Right lobe of liver (tissue), 6 donors: ENCODE measurements at regions not wholly inside any gene's neighbourhood (a gene's known extent, or its start where the extent isn't known, plus 50 kb on each side); places are given as distances from the start of the nearest gene placed in this dataset.

Experiments used
- ATAC-seq, 4 donors: fragments of 200-7000 bp; cut with Tn5 transposase; one replicate each; pipeline ENCODE4 v1.9.1; 2020; ENCODE audit warnings: mild to moderate bottlenecking in 4 of 4, moderate library complexity in 4 of 4
- DNase-seq, 3 donors: peaks; one replicate each; pipeline ENCODE4 v3.0.0-alpha.2; 2020
- H3K27ac ChIP-seq, 3 donors: fragments of 200-600 bp; one replicate each; pipeline ENCODE4 v1.8.0; 2022
- H3K27me3 ChIP-seq, 2 donors: fragments of 200-600 bp; one replicate each; pipeline ENCODE4 v1.8.0; 2022
- H3K36me3 ChIP-seq, 4 donors: fragments of 200-600 bp; sonication (generic) in 1 of 4; one replicate each; pipeline versions ENCODE4 v1.5.1 to v1.8.0; 2017 to 2022; ENCODE audit warnings: control low read depth in 1 of 4
- H3K4me1 ChIP-seq, 4 donors: fragments of 200-600 bp; sonication (generic) in 1 of 4; one replicate each; pipeline versions ENCODE4 v1.5.1 to v1.8.0; 2017 to 2022; ENCODE audit warnings: control low read depth in 1 of 4
- H3K4me3 ChIP-seq, 3 donors: fragments of 200-600 bp; one replicate each; pipeline ENCODE4 v1.8.0; 2022
- H3K9me3 ChIP-seq, 4 donors: fragments of 200-600 bp; sonication (generic) in 1 of 4; one replicate each; pipeline versions ENCODE4 v1.5.1 to v1.8.0; 2017 to 2022; ENCODE audit warnings: control low read depth in 1 of 4
- POLR2A ChIP-seq: fragments of 450-650 bp; IDR thresholded peaks from one replicate; pipeline ENCODE4 v1.6.1; 2017; ENCODE audit warnings: antibody characterized with exemption, mild to moderate bottlenecking
- WGBS: methylation state at CpG from one replicate; pipeline ENCODE4 v1.1.6; 2018; ENCODE audit warnings: low coverage, low lambda C conversion rate; ENCODE audit not compliant: insufficient coverage; ENCODE audit errors: missing lambda C conversion rate; 5-methylcytosine and 5-hydroxymethylcytosine counted together
- intact Hi-C, 2 donors: fragments of 100-400 bp; cut with DNase I; formaldehyde crosslinking; loops; one replicate each; pipeline versions ENCODE4 v1.11.2 to v1.14.1; 2022
- TF ChIP-seq, protein P1 (sequence below), 4 donors: fragments of 200-600 bp in 3 of 4; fragments of 450-650 bp in 1 of 4; IDR thresholded peaks; one replicate each; pipeline versions ENCODE4 v1.5.1 to v1.8.0; 2016 to 2022; ENCODE audit warnings: antibody characterized with exemption in 4 of 4, mild to moderate bottlenecking in 2 of 4
- donor health status: DM: no; HTN: yes; CAD: no.
- donor health status: DM: no; HTN: no; CAD: no.
- donor health status: DM: no; HTN: no; CAD: no.
- donor health status: DM: no; HTN: yes; CAD: no.
- donor health status: DM: no; HTN: yes; CAD: no.

DNA sequence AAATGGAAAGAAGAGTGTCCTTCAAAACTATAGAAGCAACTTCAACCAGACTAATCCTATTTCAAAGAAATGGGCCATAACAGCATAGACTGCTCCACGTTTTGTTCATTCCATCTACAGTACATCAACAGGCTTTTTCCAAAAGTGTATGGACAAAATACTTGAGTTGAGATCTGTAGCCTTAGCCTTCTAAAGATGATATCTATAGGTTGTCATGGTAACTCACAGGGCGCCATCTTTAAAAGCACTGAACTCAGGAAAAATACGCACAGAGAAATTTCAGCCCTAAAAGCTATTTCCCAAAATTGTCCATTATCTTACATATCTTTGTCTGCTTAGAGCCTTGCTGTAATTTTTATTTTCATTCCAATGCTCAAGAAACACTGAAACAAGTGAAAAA is 439.4 kb upstream of the NBEA start:
- DNase-seq = no peak
- ATAC-seq = no peak
- 54% methylated on average over 3 of the region's 3 CpGs for WGBS
- H3K27me3 ChIP-seq = no peaks in the 10 kb centered on the region
- H3K27ac ChIP-seq = no peak overlapping the region
- intact Hi-C loops = no loop called here
- TF ChIP-seq, protein P1, sequence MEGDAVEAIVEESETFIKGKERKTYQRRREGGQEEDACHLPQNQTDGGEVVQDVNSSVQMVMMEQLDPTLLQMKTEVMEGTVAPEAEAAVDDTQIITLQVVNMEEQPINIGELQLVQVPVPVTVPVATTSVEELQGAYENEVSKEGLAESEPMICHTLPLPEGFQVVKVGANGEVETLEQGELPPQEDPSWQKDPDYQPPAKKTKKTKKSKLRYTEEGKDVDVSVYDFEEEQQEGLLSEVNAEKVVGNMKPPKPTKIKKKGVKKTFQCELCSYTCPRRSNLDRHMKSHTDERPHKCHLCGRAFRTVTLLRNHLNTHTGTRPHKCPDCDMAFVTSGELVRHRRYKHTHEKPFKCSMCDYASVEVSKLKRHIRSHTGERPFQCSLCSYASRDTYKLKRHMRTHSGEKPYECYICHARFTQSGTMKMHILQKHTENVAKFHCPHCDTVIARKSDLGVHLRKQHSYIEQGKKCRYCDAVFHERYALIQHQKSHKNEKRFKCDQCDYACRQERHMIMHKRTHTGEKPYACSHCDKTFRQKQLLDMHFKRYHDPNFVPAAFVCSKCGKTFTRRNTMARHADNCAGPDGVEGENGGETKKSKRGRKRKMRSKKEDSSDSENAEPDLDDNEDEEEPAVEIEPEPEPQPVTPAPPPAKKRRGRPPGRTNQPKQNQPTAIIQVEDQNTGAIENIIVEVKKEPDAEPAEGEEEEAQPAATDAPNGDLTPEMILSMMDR (IDR thresholded peaks at IDR 0.05) = no peak
- no peak for TF ChIP-seq POLR2A
- no peak overlapping the region for H3K4me3 ChIP-seq
- no peaks in the 10 kb centered on the region for H3K9me3 ChIP-seq
- H3K4me1 ChIP-seq = no peaks in the 10 kb centered on the region
- H3K36me3 ChIP-seq = no peaks in the 10 kb centered on the region

DNA sequence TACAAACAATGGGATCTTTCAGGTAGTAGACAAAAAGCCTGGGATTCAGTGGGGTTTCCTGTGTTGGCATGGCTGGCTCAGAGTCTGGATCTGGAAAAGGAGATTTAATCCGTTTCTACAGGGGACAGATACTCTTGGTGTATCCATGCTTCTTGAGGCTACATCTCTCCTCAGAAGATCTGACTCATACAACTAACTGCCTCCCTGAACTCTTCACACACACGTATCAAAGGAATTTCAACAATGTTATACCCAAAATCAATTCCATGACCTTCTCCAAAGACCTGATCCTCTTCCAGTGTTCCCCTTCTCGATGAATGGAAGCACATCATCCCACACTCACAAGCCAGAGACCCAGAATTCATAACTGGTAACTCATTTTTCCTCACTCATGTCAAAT is 435.3 kb upstream of the NBEA start:
- no peaks in the 10 kb centered on the region for H3K4me1 ChIP-seq
- no peaks in the 10 kb centered on the region for H3K9me3 ChIP-seq
- H3K27ac ChIP-seq = no peak overlapping the region
- intact Hi-C loops = no loop called here
- no peak for DNase-seq
- H3K27me3 ChIP-seq = no peaks in the 10 kb centered on the region
- WGBS = 60% methylated on average over 3 of the region's 3 CpGs
- H3K36me3 ChIP-seq = no peaks in the 10 kb centered on the region
- H3K4me3 ChIP-seq = no peak overlapping the region
- ATAC-seq = no peak
- no peak for TF ChIP-seq POLR2A
- TF ChIP-seq, protein P1 (IDR thresholded peaks at IDR 0.05) = no peak

DNA sequence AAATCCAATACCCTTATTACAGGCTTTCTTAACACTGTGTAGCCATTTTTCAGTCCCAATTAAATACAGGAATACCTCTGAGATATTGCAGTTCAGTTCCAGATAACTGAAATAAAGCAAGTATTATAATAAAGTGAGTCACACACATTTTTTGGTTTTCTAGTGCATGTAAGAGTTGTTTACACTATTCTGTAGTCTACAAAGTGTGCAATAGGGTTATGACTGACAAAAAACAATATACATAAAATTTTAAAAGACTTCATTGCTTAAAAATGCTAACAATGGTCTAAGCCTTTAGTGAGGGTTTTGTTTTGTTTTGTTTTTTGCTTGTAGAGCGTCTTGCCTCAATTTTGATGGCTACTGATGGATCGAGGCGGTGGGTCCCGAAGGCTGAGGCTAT is 434.4 kb upstream of the NBEA start:
- no peak for ATAC-seq

DNA sequence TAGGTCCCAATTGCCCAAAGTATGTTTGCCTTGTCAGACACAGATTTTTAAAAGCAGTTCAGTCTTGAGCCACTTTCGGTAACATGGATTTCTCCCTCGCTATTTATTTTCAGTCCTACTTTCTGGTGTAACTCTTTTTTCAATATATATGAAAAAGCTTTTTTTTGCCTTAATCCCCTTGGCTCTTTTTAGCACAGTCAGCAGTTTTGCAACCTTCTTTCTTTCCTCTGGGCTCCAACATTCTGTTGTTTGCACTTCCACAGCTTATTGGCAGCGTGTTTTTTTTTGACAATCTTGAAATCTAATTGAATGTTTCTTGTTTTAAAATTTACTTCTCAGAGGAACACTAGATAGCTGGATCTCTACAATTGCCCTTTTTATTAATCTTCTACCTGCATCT is 429.3 kb upstream of the NBEA start:
- DNase-seq (no peak), ATAC-seq (no peak)
- Histone ChIP-seq H3K4me3 (no peak overlapping the region), H3K9me3 (no peaks in the 10 kb centered on the region), H3K27ac (no peak overlapping the region), H3K4me1 (no peaks in the 10 kb centered on the region), H3K27me3 (no peaks in the 10 kb centered on the region), H3K36me3 (no peaks in the 10 kb centered on the region)
- intact Hi-C loops = no loop called here
- TF ChIP-seq, protein P1 (IDR thresholded peaks at IDR 0.05) = no peak
- TF ChIP-seq POLR2A = no peak
- WGBS = 64% methylated on average over 3 of the region's 3 CpGs

More for the DNA sequence above, 434.4 kb upstream of the NBEA start:
- no peak overlapping the region for H3K27ac ChIP-seq
- 81% methylated on average over 4 of the region's 4 CpGs for WGBS
- no peak for TF ChIP-seq POLR2A
- TF ChIP-seq, protein P1 (IDR thresholded peaks at IDR 0.05) = no peak
- no peaks in the 10 kb centered on the region for H3K4me1 ChIP-seq
- intact Hi-C loops = no loop called here
- H3K36me3 ChIP-seq = no peaks in the 10 kb centered on the region
- no peaks in the 10 kb centered on the region for H3K9me3 ChIP-seq
- H3K4me3 ChIP-seq = no peak overlapping the region
- no peaks in the 10 kb centered on the region for H3K27me3 ChIP-seq
- no peak for DNase-seq

DNA sequence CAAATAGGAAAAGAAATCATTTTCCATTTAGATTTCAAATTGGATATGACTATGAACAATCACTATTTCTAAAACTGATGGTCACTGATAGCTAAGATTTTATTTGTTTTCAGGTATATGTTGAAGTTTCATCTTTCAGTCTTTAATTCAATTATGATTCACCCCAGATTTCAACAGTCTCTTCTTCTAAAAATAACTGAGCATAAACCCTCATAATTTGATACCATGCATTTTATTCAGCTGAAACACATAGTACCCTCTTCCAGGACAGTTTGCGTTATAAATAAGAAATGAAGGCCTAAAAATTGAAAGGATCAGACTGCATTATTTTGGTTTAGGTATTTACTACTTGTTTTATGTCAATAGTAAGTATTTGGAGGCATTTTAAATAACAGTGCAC is 428.5 kb upstream of the NBEA start:
- DNase-seq = no peak
- WGBS = 71% methylated on average over 1 of the region's 1 CpG

More for the DNA sequence above, 428.5 kb upstream of the NBEA start:
- Histone ChIP-seq H3K36me3 (no peaks in the 10 kb centered on the region), H3K4me1 (no peaks in the 10 kb centered on the region), H3K9me3 (no peaks in the 10 kb centered on the region), H3K27ac (no peak overlapping the region), H3K4me3 (no peak overlapping the region), H3K27me3 (no peaks in the 10 kb centered on the region)
- intact Hi-C loops = no loop called here
- TF ChIP-seq POLR2A = no peak
- TF ChIP-seq, protein P1 (IDR thresholded peaks at IDR 0.05) = no peak
- ATAC-seq = no peak
